ENCODE measurements at regions not wholly inside any gene's neighbourhood (a gene's known extent, or its start where the extent isn't known, plus 50 kb on each side); places are given as distances from the start of the nearest gene placed in this dataset.
"Not testable (repeated sequence)": the region's sequence is repeated elsewhere in the genome, so short reads cannot be mapped to it uniquely, and the experiment has no call there.

DNA sequence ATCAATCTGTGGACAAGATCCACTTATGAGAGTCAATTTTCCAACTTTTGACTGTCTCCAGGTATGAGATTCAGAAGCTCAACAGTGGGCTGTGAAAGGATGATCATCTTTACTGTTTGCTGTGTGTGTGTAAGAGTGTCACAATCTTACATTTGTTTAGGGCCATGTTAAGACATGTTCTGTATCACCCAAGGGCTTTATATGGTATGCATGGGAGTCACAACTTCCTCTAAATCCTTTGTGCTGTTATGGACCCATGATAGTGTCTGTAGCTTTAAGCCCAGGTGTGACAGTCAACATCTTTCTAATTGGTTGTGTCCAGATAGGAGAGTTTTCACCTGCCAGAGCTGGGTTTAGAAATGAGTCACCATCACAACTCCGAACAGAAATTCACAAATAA is 70.2 kb downstream of the ZNF726 start:
- DNase-seq: not testable (repeated sequence)

DNA sequence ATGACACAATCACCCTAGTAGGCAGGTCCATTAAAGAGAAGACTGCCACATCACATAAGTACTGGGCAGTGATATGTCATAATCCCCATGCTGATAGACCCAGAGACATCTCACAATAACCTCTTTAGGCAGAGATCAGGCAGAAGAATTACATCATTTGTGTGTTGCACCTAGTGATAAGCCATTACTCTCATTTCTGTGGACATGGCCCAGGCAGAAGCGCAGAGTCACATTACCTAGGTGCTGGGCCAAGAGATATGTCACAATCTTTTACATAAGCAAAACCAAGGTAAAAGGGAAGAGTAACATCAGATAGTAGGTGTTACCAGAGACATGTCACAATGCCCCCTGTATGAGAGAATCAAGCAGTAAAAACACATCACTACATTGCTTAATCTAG is 71.9 kb downstream of the ZNF726 start:
- DNase-seq: no peak

DNA sequence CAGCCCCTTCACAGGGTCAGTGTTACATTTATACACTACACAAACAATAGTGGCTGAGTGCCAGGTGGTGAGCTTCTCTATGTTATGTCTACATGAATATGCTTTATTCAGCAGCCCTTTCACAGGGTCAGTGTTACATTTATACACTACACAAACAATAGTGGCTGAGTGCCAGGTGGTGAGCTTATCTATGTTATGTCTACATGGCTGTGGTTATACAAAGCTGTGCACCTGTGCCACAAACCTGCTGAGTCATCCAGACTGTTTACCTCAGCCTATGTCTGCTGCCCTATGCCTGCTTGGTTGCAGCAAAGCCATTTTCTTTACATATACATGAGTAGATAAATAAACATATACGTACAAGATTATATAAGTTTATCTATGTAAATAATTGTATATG is 76.5 kb downstream of the ZNF726 start:
- DNase-seq: no peak

DNA sequence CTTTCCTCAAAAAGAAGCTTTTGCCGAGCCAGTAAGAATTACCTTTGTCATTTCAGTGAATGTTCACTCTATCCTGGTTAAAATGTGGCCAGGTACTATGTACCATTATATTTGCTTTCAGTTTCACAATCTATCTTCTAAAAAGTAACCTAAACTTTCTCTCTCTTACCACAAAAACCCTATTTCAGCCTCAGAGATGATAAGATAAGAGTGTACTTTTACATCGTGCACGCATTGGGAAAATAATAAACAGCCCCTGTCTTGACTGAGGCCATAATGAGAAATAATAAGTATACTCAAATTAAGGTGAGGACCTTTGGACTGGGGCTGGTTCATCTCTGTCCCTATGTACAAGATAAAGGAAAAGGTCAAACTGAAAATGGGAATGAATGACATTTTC is 77.7 kb downstream of the ZNF726 start:
- DNase-seq: no peak

DNA sequence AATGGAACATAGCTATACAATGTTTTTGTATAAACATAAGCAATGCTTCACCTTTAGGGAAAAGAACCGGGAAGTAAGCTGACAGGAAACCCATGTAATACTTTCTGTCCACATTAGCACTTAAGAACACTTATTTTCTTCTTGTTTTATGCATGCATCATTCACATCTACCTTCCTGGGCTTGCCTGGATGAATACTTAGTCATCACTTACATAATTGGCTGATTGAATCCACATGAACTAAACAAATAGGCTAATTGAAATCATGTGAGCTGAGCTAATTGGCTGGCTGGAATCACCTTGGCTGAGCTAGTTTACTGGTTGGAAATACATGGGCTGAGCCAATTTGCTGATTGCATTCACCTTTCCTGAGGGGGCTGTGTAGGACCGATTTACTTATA is 78.8 kb downstream of the ZNF726 start:
- no peak for DNase-seq

DNA sequence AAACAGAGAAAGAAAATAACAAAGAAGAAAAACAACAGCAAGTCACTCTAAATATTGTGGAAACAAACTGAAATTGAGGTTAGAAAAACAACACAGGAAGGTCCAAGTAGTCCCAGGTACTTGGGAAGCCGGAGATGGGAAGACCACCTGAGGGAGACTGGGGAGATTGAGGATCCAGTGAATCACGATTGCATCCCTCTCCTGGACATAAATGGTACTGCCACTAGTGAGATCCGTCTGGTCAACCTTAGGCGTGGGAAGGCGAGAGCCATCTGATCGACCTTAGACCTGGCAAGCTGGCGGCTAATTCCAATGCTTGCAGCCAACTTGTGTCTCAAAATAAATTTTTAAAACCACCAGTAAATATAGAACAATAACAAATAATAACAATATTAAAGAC is 81.9 kb downstream of the ZNF726 start:
- DNase-seq: no peak

DNA sequence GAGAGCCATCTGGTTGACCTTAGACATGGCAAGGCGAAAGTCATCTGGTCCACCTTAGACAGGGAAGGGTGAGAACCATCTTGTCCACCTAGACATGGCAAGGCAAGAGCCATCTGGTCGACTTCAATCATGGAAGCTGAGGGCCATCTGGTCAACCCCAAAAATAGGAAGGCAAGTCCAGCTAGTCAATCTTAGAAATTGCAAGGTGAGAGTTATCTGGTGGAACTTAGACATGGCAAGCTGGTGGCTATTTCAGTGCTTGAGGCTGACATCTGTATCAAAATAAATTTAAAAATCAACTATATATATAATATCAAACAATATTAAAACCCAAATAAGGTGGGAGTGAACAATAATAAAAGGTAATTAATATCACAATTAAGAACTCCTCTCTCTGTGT is 83.9 kb downstream of the ZNF726 start:
- no peak for DNase-seq

DNA sequence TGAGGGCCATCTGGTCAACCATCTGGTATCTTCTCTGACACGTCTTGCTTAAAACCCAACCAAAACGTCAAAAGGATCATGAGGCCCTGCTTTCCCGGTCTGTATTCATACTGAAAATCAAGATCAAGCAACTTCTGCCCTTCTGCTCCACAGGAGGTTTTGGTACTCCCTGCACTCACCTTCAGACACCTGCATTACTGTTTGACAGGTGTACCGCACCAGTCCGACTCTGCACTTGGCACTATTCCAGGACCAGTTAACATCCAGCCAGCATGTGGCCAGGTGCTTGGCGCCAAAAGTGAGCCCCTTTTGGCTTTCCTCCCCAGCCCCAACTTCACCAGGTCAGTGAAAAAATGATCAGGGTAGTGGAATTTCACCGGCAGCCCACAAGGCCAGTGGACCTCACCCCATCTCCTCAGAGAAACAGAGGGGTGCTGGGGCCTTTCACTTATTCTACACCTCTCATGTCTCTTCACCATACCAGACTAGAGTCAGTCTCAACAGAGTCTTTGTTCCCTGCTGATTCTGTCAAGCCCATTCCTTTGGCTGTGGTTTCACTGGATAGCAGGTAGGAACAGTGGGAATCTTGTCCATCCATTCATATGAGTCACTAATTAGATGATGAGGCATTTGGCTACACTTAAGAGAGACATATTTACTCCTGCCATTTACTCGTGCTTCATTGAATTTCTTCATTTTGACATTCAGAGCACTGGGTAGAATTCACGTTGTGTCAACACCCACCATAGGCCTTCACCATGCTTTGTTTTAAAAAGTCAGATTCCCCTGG is 85.3 kb downstream of the ZNF726 start:
- DNase-seq: no peak

DNA sequence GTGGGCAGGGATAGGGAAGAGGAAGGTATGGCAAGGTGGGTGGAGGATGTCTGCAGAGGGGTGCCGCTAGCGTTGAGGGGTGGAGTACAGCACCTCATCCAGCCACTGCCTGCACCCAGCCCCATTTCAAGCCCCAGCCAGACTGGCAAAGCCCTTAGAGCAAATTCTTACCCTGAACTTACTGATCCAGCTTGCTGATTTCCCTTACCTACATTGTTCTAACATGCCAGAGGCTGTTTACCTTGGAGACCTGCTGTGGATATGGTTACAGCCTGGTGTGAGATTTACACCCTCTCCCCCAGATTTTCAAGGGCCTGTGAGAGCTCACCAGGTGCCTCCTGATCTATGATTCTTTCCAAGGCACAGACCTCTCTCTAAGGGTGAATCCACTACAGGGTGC is 86.0 kb downstream of the ZNF726 start:
- no peak for DNase-seq

DNA sequence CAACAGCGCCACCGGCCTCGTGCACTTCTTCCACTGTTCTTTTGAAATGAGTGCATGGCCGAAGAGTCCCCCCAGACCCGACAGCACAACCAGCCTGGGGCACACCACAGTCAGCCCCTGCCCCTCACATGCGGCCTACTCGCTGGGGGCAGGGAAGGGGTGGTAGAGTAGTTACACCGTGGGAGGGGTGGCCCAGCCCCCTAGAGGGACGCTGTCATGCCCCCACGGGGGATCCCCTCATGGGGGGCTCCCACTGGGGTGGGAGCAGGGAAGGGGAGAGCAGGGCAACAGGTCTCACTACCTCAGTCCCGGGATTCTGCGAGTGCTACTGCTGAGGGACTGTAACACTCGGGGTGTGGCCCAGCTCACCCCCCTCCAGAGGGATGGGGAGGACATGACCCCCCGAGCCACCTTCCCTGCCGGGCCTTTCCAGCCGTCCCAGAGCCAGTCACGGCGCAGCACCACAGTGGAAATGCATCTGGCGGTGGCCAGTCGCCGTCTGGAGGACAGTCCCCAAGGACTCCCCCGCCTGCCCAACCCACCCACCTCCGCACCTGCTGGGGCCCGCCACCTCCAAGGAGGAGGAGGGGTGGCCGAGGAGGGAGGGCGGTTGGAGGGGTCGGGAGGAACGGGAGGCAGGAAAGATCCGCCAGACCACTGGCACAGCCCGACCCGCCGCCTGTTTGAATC is 84.6 kb upstream of the ZNF254 start:
- no peak for DNase-seq

DNA sequence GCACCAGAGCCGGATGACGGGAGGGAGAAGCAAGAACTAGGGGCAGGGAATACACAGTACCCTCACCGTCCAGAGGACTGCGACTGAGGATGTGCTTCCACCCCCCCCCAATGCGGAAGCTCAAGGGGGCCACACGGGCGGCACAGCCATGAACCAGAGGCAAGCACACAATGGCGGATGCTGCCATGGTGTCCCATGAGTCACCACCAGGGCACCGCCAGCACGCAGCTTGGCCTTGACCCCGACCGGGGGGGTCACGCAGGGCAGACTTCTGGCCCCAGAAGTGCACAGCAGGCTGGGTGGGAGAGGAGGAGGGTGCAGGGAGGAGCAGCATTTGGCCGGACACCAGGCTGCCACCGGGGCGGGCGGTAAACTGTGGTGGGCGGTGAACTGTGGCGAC is 83.5 kb upstream of the ZNF254 start:
- peak; percentile 8 for DNase-seq

DNA sequence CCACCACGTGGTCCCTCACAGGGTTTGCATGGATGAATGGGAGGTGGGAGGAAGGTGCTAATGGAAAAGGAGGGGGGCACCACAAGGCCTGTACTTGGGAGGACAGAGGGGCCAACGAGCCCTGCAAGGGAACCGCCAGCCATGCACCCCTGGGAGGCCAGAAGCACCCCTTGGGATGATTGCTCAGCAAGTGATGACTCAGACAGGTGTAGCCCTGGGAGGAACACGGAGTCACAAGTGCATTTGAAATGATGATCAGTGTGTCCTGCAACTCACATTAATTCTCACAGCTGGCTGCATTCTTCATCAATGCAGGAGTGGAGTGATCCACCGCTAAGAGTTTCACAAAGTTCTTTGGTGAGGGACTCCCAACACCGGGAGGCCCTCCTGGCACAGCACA is 82.8 kb upstream of the ZNF254 start:
- DNase-seq: no peak

DNA sequence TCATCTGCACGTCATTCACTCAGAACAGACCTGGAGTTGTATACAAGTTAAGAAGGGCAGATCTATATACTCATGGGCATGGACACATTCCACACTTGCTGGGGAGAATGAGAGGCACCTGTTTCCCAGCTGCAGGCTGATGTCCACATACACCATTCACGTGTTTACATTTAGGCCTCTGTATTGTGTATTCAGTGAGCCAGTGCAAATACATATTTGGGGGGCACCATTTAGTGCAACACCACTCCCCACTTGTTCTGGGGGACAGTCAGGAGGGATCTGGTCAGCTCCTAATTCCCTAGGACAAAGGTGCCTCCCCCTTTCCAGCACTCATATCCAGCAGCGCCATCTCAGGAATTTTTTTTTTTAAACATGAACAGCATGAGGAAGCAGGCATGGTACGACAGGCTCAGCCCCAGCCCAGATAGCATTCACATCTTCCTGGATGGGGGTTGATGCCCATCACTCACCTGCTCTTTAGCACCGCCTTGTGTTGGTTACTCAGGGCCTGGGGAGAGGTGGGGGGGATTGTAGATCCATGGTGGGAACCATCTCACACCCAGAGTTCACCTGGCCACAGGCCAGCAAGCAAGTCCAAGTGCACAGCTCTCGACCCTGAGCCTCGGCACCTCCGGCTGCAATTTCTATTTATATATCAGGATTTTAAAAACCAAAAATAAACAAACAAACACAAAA is 56.9 kb upstream of the ZNF254 start:
- no peak for DNase-seq

DNA sequence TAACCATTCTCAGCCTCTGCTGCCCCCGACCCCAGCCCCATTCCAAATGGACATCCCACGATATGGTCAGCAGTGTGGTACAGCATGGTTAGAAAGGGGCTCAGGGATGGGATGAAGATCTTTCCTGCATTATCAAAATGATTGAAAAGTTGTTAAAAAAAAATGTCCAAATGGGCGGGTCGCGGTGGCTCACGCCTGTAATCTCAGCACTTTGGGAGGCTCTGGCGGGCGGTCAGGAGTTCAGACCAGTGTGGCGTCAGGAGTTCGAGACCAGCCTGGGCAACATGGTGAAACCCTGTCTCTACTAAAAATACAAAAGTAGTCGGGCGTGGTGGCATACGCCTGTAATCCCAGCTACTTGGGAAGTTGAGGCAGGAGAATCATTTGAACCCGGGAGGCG is 54.3 kb upstream of the ZNF254 start:
- no peak for DNase-seq

DNA sequence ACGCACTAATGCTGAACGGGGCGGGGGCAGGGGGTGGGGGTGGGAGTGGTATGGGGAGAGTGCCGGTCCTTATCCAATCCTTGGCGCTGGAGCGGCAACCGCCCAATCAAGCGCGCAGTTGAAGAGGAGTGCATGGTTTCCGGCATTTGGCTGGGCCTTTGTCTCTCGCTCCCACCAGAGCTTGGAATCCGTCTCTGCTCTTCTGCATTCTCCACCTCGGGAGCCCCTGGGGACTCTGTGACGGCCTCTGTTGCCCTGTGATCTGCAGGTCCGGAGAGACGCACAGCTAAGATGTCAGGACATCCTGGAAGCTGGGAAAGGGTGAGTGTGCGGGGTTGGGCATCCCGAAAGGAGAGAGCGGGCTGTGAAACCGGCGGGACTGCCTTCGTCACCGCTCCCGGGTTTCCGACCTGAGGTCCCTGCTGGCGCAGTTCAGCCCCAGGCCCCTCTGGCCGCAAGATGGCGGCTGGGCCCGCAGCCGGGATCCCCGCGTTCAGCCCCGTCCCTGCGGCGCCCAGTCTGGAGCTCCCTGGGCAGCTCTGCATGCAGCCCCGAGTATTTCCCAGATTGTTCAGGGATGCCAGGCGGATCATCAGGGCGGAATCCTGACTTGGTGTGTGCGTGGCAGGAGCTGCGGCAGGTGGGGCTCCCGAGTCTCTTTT is 53.6 kb upstream of the ZNF254 start:
- peak; percentile 72 for DNase-seq

DNA sequence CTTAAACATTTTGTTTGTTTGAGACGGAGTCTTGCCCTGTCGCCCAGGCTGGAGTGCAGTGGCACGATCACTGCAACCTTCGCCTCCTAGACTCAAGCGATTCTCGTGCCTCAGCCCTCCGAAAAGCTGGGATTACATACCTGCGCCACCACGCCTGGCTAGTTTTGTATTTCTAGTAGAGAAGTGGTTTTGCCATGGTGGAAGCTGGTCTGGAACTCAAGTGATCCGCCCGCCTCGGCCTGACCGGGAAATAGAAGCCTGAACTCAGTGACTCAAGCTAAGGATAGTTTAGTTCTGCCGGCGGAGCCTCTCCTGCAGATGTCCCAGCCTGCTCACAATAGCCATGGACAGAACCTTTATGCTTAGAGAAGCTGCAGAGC is 53.0 kb upstream of the ZNF254 start:
- DNase-seq: no peak

DNA sequence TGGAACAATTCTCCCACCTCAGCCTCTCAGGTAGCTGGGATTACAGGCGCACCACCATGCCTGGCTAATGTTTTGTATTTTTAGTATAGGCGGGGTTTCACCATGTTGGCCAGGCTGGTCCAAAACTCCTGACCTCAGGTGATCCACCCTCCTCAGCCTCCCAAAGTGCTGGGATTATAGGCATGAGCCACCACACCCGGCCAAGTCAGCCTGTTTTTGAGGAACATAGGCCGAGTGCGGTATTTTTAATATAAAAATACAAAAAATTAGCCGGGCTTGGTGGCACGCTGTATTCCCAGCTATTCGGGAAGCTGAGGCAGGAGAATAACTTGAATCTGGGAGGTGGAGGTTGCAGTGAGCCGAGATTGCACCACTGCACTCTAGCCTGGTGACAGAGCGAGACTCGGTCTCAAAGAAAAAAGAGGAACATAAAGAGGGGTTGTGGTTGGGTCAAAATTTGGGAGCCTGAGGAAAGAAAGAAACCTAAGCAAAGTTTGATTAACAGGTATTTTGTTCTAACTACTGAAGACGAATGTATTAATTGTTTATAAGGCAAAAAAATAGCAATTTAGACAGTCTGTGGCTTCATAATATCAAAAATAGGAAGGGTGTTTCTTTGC is 51.6 kb upstream of the ZNF254 start:
- not testable (repeated sequence) for DNase-seq

All from activated gamma-delta T cell (primary cell).